T47D (cell line): ENCODE measurements at regions not wholly inside any gene's neighbourhood (a gene's known extent, or its start where the extent isn't known, plus 50 kb on each side); places are given as distances from the start of the nearest gene placed in this dataset.

Experiments
- DNase-seq, 2 experiments: peaks; one replicate each; pipeline versions ENCODE4 v3.0.0 to v3.0.0-alpha.2; 2011 to 2012; ENCODE audit warnings: low read depth in 1 of 2, low spot score in 1 of 2
- JUND ChIP-seq: IDR thresholded peaks from 2 replicates; pipeline ENCODE4 v1.6.1; 2012; ENCODE audit warnings: low read depth
- in situ Hi-C: cut with HindIII; loops from 2 replicates; pipeline ENCODE4 v1.10.0; 2016; ENCODE audit warnings: low sequenced_read_pairs, low pct_unique_long_range_greater_than_20kb

GRCh38 chr13:42497798-42498197 lies 76.2 kb upstream of the TNFSF11 start:
- in situ Hi-C loops = no loop called here
- no peak for TF ChIP-seq JUND
- DNase-seq = no peak

GRCh38 chr13:42498521-42498920 lies 75.4 kb upstream of the TNFSF11 start:
- DNase-seq = no peak
- in situ Hi-C loops = no loop called here
- TF ChIP-seq JUND = no peak
